Stimulated activated CD8-positive, alpha-beta memory T cell treated with anti-CD3 and anti-CD28 coated beads, Interleukin-4, amount 100 ng/mL, for 48 hours (primary cell): ENCODE measurements at regions not wholly inside any gene's neighbourhood (a gene's known extent, or its start where the extent isn't known, plus 50 kb on each side); places are given as distances from the start of the nearest gene placed in this dataset.
"Not testable (repeated sequence)": the region's sequence is repeated elsewhere in the genome, so short reads cannot be mapped to it uniquely, and the experiment has no call there.

Experiments used
- DNase-seq: peaks from one replicate; pipeline ENCODE4 v3.0.0-alpha.2; 2020

DNA sequence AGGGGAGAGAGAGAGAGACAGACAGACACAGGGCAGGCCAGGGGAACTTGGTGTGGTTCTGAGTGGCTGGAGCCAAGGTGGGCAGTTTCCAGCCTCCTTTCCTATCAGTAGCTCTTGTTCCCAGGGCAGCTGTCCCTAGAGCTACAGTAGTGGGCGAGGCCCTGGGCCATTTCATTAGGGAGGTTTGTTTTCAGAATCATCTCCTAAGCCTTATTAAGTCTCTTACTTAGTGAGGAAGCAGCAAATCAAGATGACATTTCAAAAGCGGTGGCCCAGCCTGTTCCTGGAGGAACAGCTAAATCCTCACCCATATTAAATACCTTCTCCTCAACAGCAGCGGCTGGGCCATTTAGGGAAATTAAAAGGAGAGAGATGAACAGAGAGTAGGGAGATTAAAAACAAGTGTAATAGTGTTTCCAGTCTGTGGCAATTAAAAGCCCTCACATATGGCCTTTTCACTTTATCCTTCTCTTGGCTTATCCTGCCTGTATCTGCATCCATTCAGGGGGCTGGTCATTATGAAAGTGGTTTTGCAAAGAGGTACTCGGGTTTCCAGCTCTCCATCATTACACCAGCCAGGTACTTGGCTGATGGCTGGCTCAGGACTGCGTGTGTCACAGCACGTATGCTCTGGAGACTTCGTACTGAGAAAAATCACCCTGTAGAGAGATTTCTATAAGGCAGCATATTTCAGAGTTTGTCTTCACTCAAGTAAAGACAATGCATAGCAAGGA is 91.9 kb upstream of the PRR23C start:
- DNase-seq, result no peak

DNA sequence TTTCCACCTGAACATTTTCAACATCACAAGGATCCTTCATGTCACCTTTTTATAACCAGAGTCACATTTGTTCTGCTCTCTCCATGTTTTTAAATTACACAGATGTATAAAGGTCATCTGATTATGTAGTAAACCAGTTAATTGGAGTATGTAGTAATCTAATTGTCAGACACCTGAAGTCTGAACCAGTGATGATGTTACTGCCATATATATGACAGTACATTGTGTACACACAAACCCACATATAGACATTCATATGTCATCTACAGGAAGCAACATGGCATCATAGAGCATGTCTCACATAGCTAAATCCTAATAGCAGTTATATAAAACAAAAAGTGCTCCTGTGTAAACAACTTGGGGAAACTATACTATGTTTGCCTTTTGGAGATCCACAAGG is 95.9 kb upstream of the PRR23C start:
- no peak for DNase-seq

DNA sequence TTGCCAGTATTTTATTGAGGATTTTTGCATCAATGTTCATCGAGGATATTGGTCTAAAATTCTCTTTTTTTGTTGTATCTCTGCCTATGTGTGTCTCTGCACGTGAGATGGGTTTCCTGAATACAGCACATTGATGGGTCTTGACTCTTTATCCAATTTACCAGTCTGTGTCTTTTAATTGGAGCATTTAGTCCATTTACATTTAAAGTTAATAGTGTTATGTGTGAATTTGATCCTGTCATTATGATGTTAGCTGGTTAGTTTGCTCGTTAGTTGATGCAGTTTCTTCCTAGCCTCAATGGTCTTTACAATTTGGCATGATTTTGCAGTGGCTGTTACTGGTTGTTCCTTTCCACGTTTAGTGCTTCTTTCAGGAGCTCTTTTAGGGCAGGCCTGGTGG is 101.3 kb upstream of the PRR23C start:
- not testable (repeated sequence) for DNase-seq

DNA sequence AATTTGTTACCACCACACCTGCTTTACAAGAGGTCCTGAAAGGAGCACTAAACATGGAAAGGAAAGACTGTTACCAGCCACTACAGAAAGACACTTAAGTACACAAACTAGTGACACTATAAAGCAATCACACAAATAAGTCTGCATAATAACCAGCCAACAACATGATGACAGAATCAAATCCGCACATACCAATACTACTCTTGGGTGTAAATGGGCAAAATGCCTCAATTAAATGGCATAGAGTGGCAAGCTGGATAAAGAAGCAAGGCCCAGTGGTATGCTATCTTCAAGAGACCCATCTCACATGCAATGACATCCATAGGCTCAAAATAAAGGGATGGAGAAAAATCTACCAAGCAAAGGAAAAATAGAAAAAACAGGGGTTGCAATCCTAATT is 106.8 kb upstream of the PRR23C start:
- DNase-seq, result no peak

DNA sequence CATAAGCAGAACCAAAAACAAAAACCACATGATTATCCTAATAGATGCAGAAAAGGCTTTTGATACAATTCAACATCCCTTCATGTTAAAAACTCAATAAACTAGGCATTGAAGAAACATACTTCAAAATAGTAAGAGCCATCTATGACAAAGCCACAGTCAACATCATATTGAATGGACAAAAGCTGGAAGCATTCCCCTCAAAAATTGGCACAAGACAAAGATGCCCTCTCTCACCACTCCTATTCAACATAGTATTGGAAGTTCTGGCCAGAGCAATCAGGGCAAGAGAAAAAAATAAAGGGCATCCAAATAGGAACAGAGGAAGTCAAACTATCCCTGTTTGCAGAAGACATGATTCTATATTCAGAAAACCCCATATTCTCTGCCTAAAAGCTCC is 108.7 kb upstream of the PRR23C start:
- DNase-seq, result not testable (repeated sequence)

DNA sequence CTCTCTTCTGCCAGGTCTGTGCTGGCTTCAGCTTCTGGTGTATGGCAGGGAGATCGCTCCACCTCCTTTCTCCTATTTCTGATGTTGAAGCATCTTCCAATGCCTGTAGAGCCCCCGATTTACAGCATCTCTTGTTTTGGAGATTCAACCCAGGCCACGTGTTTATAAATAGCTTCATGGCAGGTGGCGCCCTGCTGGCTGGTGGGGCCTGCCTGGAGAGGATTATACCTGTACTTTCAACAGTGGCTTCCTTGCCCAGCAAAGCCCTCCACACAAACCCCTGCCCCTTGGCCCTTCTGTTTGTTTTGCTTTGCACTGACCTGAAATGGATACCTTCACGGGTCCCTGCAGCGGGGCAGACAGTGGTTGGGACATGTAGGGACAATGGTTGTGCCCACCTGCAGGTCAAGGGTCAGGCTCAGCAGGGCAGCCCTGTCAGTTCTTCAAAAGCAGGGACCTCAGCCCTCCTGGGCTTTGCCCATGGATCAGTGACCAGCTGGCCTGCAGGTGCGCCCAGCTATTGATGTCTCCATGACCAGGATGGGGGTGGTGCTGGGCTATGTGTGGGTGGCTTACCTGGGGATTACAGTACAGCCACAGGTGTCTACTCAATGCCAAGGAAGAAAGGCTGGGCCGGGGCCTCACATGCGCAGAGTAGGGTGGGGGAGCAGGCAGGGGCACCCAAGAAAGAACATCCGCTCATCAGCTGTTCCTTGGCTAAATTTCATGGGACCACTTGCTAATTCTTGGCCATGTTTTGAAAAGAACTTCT is 112.7 kb upstream of the PRR23C start:
- no peak for DNase-seq

DNA sequence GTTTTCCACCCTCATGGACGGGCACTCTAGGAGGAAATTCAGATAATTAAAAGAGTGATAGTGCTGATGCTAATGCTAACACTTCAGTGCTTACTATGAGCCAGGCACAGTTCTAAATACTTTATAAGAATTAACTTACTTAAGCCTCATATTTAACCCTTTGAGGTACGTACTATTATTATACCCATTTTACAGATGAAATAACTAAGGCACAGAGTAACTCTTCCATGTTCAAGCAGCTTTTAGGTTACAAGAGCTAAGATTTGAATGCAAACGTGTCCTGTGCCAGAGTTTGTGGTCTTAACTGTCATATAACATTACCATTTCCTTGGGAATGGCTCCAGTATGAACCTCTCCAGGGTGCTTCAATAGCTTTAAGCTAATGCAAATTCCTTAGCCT is 114.7 kb upstream of the PRR23C start:
- DNase-seq, result no peak

DNA sequence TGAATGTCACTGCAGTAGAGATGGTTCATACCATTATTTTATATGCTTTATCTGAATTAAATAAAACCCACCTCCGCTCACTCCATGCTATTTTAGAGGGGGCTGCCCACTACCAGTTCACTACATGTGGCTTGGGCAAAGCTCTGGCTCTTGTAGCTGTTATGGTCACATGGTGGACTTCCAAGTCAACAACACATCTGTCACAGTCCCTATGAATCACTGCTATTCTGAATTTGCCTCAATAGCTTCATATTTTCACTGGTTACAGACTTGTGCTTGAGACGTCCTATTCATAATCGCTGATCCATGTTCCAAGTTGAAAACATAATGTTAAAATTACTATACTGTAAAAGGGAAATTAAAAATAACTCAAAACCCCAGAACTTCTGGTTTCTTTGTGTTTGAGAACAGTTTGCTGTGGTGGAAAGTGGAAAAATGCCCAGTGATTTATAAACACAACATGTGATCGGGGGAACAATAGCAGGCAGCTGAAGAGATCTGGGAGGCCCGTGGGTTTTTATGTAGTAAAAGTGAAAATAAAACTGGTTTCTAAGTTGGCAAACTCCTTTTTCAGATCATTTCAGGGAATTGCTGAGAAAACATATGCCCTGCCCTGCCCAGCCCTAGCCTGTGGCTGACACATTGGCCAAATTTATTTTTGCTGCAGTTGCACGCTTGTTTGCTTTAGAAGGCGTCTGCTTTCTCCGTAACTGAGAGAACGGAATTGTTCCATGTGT is 128.8 kb upstream of the PRR23C start:
- DNase-seq, result no peak

DNA sequence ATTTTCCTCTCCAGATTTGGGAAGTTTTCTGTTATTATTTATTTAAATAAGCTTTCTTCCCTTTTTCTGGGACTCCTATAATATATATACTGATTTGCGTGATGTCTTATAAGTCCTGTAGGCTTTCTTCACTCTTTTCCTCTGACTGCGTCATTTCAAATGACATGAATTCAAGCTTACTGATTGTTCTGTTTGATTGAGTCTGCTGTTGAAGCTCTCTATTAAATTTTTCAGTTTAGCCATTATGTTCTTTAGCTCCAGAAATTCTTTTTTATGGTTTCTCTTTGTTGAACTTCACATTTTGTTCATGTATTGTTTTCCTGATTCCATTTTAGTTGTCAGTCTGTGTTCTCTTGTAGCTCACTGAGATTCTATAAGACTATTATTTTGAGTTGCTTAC is 135.8 kb upstream of the PRR23C start:
- no peak for DNase-seq

DNA sequence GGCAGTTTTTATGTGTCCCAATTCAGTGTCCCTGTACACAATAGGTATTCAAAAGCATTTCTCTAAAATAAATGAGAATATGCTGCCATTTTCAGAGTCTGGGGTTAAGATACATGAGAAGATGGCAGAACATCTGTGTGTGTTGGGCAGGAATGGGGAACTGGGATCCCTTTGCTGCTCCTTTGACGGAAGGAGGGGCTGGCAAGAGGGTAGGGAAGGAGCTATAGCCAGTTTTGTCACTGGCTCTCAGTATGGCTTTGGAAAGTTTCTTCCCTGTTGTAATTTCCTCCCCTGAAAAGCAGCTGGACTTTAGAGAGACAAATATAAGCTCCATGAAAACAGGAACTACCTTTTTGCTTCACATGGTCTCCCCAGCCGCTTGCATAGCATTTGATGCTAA is 137.5 kb upstream of the PRR23C start:
- no peak for DNase-seq

DNA sequence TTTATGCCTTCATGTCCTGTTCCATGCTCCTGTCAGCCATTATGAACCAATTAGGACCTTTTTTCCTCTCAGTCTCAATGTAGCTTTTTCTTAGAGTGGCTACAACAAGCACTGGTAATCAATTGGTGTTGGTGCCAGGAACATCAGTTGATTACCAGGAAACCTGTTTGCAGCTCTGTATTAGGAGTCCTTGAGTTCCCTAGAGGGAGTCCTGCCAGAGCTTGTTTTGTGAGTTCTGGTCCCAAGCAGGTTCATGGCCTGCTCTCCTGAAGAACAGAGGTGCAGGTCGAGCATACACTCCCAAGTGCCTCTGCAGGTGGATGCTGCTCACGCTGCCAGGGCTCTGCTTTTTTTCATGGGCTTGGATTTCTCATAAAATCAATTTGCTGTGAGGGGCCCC is 137.9 kb upstream of the PRR23C start:
- no peak for DNase-seq

DNA sequence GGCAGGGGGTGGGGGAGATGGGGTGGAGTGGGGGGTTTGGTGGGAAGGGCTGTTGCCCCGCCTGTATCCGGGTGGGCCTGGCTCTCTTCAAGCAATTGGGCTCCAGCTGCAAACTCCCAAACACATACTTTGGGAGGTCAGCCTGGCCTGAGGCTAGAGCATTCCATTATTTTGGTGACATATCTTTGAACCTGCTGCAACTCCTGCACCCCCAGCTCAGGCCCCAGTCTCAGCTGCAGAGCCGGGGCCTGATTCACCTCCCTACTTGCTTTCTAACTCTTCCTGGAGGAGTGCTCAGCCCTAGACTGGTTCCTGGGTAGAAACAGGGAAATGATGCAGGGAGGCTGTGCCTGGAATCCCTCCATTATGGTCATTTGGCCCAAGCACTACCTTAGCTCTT is 140.8 kb upstream of the PRR23C start:
- DNase-seq, result no peak

DNA sequence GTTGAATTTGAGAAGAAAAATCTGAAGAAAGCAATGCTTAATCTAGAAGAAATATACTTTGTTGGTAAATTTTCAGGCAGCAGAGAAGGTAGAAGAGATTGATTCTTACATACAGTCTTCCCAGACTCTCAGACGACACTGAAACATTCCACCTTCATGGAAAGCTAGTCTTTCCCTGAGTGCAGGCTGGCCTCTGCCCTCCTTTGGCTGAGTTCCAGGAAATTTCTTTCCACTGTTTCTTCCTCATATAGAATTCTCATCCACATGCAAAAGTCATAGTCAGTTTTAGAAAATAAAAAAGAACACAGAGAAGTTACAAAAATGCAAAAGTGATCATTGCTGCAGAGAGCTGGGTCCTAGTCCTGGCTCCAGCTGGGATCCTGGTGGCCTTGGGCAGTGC is 142.5 kb upstream of the PRR23C start:
- DNase-seq, result no peak

DNA sequence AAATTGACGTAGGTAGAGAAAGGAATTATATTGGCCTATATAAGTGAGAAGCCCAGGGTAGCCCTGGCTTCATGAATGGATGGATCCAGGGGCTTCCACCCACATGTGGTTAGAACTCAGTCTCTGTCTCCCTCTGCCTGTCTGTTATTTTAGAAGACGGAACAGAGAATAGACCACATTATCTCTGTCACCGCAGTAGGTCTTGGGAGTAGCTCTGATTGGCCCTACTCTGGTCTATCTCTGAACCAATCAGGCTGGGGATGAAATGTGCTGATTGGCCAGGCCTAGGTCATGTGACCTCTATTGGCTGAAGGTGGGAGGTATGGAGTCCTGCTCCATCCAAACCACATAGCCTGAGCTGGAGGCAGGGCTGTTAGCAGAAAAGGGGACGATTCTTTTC is 143.0 kb upstream of the PRR23C start:
- DNase-seq, result no peak

DNA sequence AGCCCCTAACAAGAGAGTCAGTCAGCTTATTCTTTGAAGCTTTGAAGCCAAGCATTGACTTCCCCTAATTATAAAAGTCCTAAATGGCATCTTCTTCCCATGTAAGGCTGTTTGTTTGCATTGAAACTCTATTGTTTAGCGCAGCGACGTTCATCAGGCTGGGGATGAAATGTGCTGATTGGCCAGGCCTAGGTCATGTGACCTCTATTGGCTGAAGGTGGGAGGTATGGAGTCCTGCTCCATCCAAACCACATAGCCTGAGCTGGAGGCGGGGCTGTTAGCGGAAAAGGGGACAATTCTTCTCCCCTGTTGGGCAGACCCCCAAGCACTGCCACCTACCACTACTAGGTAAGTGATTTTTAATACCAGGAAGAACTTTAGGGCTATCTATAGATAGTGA is 145.3 kb upstream of the PRR23C start:
- no peak for DNase-seq

DNA sequence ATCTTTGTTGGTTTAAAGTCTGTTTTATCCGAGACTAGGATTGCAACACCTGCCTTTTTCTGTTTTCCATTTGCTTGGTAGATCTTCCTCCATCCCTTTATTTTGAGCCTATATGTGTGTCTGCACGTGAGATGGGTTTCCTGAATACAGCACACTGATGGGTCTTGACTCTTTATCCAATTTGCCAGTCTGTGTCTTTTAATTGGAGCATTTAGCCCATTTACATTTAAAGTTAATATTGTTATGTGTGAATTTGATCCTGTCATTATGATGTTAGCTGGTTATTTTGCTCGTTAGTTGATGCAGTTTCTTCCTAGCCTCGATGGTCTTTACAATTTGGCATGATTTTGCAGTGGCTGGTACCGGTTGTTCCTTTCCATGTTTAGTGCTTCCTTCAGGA is 149.4 kb upstream of the MRPS22 start:
- DNase-seq, result not testable (repeated sequence)

DNA sequence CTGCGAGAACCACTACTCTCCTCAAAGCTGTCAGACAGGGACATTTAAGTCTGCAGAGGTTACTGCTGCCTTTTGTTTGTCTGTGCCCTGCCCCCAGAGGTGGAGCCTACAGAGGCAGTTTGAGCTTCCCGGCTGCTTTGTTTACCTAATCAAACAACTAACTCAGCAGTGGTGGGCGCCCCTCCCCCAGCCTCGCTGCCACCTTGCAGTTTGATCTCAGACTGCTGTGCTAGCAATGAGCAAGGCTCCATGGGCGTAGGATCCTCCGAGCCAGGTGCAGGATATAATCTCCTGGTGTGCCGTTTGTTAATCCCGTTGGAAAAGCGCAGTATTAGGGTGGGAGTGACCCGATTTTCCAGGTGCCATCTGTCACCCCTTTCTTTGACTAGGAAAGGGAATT is 147.7 kb upstream of the MRPS22 start:
- DNase-seq, result not testable (repeated sequence)

DNA sequence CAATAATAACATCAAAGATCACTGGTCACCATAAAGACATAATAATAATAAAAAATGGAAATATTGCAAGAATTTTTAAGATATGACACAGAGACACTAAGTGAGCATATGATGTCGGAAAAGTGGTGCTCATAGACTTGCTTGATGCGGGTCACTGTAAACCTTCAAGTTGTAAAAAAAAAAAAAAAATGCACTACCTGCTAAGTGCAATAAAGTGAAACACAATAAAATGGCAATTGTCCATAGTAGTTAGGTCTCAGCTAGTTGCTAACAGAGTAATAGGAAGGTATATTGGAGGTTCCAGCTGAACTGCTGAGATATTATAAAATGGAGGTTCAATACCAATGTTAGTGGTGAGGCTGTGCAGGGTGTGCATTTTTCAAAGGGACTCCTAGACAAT is 146.6 kb upstream of the MRPS22 start:
- no peak for DNase-seq

DNA sequence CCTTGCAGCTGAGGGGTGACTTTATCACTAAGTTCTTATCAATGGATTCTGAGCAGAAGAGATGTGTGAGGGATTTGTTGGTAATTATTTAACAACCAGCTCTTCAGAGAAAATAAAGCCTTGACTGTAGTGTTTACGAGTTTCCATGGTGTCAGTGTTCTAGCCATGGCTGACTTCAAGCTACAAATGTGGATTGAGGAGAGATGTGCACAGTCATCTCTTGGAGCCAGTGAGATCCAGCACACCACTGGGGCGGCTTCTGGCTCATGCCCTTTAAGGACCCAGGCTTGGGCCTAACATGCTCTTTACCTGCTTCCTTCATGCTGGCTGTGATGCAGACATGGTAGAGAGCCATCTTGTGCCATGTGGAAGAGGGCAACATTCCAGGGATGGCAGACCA is 145.6 kb upstream of the MRPS22 start:
- no peak for DNase-seq

DNA sequence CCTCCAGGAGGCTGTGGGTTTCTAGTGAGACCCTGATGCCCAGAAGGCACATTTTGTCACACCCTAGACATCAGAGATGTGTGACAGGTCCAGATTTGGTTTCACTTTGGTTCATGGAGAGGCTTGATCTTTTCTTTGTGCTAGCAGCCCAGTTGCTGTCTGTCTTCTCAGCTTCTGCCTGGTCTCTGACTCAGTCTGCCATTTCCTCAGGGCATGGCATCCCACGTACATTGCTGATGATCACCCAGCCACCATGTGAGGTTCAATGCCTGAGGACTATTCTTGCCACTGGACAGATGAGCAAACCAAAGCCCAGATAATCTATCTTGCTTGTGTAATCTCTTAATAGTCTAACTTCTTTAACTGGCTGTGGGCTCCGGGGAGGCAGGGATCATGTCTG is 144.9 kb upstream of the MRPS22 start:
- no peak for DNase-seq

DNA sequence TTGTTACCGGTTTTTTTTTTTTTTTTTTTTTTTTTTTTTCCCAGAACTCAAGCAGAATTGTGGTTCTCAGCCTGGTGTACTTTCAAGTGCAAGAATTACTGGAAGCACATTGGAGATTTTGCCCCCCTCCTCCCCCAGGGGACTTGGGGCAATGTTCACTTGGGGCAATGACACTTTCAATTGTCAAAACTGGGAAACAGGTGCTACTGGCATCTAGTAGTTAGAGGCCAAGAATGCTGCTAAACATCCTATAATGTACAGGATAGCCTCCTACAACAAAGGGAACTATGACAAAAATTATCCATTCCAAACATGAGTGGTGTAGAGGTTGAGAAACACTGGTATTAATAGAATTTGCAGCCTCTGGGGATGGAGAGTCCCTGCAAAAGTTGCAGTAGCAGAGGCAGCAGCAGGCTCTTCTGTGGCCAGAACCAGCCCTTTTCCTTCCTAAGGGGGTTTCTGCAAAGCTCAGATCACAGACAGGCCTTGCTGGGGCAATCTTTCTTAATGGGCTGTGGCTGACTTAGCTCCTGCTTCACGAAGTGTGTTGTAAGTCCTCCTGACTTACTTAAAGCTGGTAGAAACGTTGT is 144.3 kb upstream of the MRPS22 start:
- no peak for DNase-seq

DNA sequence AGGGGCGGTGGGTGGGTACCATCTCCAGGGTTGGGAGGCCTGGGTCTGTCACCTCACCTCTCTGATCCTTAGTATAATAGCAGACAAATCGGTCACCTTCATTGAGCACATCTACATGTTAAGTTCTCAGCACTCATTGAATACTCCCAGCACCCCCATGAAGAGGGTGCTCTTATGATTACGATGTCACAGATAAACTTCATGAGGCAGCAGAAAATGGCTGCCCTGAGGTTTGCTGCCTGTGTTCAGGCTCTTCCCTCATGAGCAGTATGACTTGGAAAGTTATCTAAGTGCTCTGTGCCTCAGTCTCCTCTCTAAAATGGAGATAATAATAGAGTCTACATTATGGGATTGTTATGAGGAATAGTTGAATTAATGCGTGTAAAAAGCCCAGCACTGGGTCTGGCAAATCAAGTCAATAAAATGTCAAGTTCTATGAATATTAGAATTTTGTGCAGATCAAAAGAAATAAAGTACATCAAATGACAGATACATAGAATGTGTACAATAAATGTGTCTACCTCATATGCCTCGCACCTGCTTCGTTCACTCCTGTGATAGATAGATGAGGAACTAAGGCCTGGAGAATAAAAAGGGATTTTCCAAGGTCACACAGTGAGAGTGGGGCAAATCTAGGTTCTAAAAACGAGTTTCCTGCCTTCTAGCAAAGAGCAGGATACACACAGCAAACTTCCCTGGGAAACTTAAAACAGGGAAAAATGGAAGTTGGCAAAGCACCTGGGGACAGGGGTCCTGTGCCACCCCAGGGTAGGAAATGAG is 142.2 kb upstream of the MRPS22 start:
- DNase-seq, result no peak
